ENCODE measurements at regions not wholly inside any gene's neighbourhood (a gene's known extent, or its start where the extent isn't known, plus 50 kb on each side); places are given as distances from the start of the nearest gene placed in this dataset.

DNA sequence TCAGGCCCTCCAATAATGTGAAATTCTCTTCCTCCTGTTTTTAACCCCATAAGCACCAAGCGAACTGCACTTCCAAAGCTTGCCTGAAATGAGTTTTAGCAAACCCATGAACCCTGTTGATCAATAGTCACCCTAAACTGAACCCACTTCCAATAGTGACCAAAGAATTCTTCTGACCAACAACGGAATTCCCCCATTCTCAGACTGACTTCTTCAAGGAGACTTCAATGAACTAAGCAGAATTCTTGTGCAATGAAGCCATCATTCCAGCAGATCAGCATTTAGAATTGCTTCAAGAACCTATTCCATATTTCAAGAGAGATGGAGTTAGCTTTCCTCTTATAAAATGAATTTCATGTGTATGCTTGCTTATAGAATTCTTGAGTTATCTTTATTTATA is 176.9 kb upstream of the FN1 start:
- TF ChIP-seq FOXA1 (IDR thresholded peaks at IDR 0.05) (no peak), SP1 (IDR thresholded peaks at IDR 0.05) (no peak), FOXM1 (IDR thresholded peaks at IDR 0.05; ENCODE audit: borderline replicate concordance) (no peak), ELF4 (IDR thresholded peaks at IDR 0.05) (no peak), NFRKB (IDR thresholded peaks at IDR 0.05) (no peak), FOXK2 (IDR thresholded peaks at IDR 0.05) (no peak), CTBP1 (IDR thresholded peaks at IDR 0.05; ENCODE audit: borderline replicate concordance) (no peak), LEF1 (IDR thresholded peaks at IDR 0.05; ENCODE audit: borderline replicate concordance) (no peak), HDGF (IDR thresholded peaks at IDR 0.05; ENCODE audit: borderline replicate concordance) (no peak), ZNF384 (IDR thresholded peaks at IDR 0.05) (no peak), ARNT (IDR thresholded peaks at IDR 0.05) (no peak)
- TF ChIP-seq, protein P1, sequence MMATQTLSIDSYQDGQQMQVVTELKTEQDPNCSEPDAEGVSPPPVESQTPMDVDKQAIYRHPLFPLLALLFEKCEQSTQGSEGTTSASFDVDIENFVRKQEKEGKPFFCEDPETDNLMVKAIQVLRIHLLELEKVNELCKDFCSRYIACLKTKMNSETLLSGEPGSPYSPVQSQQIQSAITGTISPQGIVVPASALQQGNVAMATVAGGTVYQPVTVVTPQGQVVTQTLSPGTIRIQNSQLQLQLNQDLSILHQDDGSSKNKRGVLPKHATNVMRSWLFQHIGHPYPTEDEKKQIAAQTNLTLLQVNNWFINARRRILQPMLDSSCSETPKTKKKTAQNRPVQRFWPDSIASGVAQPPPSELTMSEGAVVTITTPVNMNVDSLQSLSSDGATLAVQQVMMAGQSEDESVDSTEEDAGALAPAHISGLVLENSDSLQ (IDR thresholded peaks at IDR 0.05), result no peak

Measured in HEK293T (cell line).